Body of pancreas (tissue), 4 donors: ENCODE measurements at regions not wholly inside any gene's neighbourhood (a gene's known extent, or its start where the extent isn't known, plus 50 kb on each side); places are given as distances from the start of the nearest gene placed in this dataset.

Experiments
- ATAC-seq: fragments of 150-250 bp; one replicate; pipeline ENCODE4 v1.9.1; 2016
- DNase-seq, 4 donors: peaks; one replicate each; pipeline ENCODE4 v3.0.0-alpha.2; 2019
- H3K27ac ChIP-seq, 4 donors: fragments of 200-600 bp; sonication (generic); 1 replicate in 3 of 4; 2 replicates in 1 of 4; pipeline versions ENCODE4 v1.5.1 to v1.6.1; 2016 to 2019; ENCODE audit warnings: mild to moderate bottlenecking in 1 of 4, mixed read lengths in 1 of 4, moderate library complexity in 1 of 4
- H3K27me3 ChIP-seq, 2 donors: fragments of 200-600 bp; sonication (generic); one replicate each; pipeline ENCODE4 v1.6.0; 2016; ENCODE audit warnings: mild to moderate bottlenecking in 1 of 2
- H3K36me3 ChIP-seq, 2 donors: fragments of 200-600 bp; sonication (generic); replicated peaks in 1 of 2; 2 replicates each; pipeline ENCODE4 v1.5.1; 2016; ENCODE audit warnings: low read depth in 2 of 2; ENCODE audit not compliant: insufficient read depth in 1 of 2
- H3K4me1 ChIP-seq: fragments of 200-600 bp; sonication (generic); one replicate; pipeline ENCODE4 v1.6.0; 2016
- H3K4me3 ChIP-seq, 2 donors: fragments of 200-600 bp; sonication (generic); 1 replicate in 1 of 2; 2 replicates in 1 of 2; pipeline ENCODE4 v1.5.1; 2016 to 2019
- H3K9me3 ChIP-seq, 3 donors: fragments of 200-600 bp; sonication (generic); 1 replicate in 2 of 3; 2 replicates in 1 of 3; pipeline ENCODE4 v1.5.1; 2016
- POLR2A ChIP-seq, 3 donors: fragments of 450-650 bp; IDR thresholded peaks; one replicate each; pipeline ENCODE4 v1.6.1; 2016; ENCODE audit warnings: antibody characterized with exemption in 3 of 3, mild to moderate bottlenecking in 2 of 3
- WGBS, 2 donors: methylation state at CpG; one replicate each; pipeline ENCODE4 v1.1.5; 2017; 5-methylcytosine and 5-hydroxymethylcytosine counted together
- intact Hi-C: fragments of 100-400 bp; cut with DNase I; formaldehyde crosslinking; loops from one replicate; pipeline ENCODE4 v1.15.1; 2023
- TF ChIP-seq, protein P1 (sequence below), 7 experiments: fragments of 450-650 bp in 4 of 7; fragments of 200-600 bp in 3 of 7; sonication (generic) in 3 of 7; IDR thresholded peaks; one replicate each; pipeline ENCODE4 v1.5.1; 2016 to 2019; ENCODE audit warnings: antibody characterized with exemption in 7 of 7

DNA sequence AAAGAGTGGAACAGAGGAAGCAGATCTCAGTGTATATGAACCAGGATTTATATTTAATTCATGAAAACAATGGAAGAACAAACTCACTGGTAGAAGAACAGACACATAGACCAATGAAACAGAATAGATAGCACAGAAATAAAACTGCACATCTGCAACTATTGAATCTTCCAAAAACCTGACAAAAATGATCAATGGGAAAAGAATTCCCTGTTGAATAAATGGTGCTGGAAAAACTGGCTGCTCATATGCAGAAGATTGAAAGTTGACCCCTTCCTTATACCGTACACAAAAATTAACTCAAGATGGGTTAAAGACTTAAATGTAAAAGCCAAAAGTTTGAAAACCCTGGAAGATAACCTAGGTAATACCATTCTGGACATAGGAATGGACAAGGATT, 391.0 kb downstream of the MAGEB5 start:
- no peaks in the 10 kb centered on the region for H3K36me3 ChIP-seq
- no peaks in the 10 kb centered on the region for H3K27me3 ChIP-seq
- no peak overlapping the region for H3K4me3 ChIP-seq
- no peaks in the 10 kb centered on the region for H3K4me1 ChIP-seq
- TF ChIP-seq POLR2A (IDR thresholded peaks at IDR 0.05): no peak
- TF ChIP-seq, protein P1, sequence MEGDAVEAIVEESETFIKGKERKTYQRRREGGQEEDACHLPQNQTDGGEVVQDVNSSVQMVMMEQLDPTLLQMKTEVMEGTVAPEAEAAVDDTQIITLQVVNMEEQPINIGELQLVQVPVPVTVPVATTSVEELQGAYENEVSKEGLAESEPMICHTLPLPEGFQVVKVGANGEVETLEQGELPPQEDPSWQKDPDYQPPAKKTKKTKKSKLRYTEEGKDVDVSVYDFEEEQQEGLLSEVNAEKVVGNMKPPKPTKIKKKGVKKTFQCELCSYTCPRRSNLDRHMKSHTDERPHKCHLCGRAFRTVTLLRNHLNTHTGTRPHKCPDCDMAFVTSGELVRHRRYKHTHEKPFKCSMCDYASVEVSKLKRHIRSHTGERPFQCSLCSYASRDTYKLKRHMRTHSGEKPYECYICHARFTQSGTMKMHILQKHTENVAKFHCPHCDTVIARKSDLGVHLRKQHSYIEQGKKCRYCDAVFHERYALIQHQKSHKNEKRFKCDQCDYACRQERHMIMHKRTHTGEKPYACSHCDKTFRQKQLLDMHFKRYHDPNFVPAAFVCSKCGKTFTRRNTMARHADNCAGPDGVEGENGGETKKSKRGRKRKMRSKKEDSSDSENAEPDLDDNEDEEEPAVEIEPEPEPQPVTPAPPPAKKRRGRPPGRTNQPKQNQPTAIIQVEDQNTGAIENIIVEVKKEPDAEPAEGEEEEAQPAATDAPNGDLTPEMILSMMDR (IDR thresholded peaks at IDR 0.05): no peak
- WGBS, 2 donors: 75 to 83% methylated on average over 1 of the region's 1 CpG
- H3K27ac ChIP-seq: no peak overlapping the region
- ATAC-seq: no peak
- DNase-seq: no peak
- intact Hi-C loops: no loop called here
- H3K9me3 ChIP-seq: no peaks in the 10 kb centered on the region

DNA sequence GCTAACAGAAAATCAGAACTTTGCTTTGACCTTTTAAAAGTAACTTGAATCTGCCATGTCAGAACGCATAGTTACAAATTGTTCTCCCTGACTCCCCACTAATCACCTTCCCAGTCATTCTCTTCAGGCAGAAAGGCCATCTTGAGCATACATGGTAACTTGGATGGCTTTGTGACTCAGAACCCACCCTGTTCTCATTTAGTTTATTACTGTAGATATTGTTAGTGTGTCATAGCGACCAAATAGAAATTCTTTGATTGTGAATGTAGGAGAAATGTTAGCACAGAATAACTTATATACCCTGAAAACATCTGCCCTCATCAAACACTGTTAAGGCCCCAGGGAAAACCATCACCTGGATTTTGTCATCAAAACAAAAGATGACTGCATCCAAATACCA, 382.0 kb downstream of the MAGEB5 start:
- Histone ChIP-seq H3K9me3 (no peaks in the 10 kb centered on the region), H3K27ac (no peak overlapping the region), H3K36me3 (no peaks in the 10 kb centered on the region), H3K4me3 (no peak overlapping the region), H3K27me3 (no peaks in the 10 kb centered on the region), H3K4me1 (no peaks in the 10 kb centered on the region)
- no peak for ATAC-seq
- no peak for TF ChIP-seq POLR2A (IDR thresholded peaks at IDR 0.05)
- TF ChIP-seq, protein P1 (IDR thresholded peaks at IDR 0.05): no peak
- no peak for DNase-seq
- intact Hi-C loops: no loop called here
- 68 to 76% methylated on average over 2 of the region's 2 CpGs for WGBS, 2 donors

DNA sequence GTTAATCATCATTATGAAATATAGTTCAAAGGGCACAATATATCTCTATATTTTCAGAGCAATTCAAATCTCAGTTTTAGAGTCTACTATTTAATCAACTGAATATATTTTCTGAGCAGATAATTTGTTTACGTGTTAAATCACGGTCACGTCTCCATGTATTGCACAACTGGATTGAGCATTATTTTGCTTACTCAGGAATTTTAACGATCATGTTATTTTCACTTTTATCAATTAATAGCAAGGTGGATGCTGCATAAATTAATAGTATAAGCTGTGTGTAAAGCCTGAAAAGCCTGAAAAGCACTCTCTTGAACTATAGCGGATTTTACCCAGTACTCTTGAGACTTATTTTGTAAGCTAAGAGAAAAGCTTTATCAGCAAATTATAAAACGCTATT, 374.9 kb downstream of the MAGEB5 start:
- Histone ChIP-seq H3K4me3 (no peak overlapping the region), H3K27ac (no peak overlapping the region), H3K36me3 (no peaks in the 10 kb centered on the region), H3K9me3 (no peaks in the 10 kb centered on the region), H3K27me3 (no peaks in the 10 kb centered on the region), H3K4me1 (no peaks in the 10 kb centered on the region)
- WGBS, 2 donors: 69 to 73% methylated on average over 6 of the region's 6 CpGs
- TF ChIP-seq, protein P1 (IDR thresholded peaks at IDR 0.05): no peak
- no peak for TF ChIP-seq POLR2A (IDR thresholded peaks at IDR 0.05)
- DNase-seq (no peak), ATAC-seq (no peak)
- intact Hi-C loops: no loop called here

DNA sequence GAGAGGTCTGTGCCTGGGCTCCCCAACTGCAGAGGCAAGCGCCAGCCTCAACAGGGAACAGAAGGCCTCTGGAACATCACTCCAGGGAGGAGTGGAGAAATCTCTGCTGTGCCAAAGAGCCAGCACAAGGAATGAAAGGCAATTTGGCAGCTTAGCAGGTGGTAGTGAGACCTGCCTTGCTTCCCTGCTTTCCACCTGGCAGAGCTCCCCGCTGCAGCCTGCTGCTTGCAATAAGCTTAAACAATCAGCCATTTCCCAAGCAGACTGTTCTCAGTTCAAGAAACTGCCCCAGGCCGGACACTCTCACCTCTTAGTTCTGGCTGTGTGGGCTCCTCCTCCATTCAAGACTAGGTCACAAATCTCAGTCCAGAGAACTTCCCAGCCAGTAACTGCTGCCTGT, 370.6 kb downstream of the MAGEB5 start:
- intact Hi-C loops: no loop called here
- no peak for TF ChIP-seq POLR2A (IDR thresholded peaks at IDR 0.05)
- TF ChIP-seq, protein P1 (IDR thresholded peaks at IDR 0.05): no peak
- no peaks in the 10 kb centered on the region for H3K9me3 ChIP-seq
- ATAC-seq: no peak
- no peak overlapping the region for H3K4me3 ChIP-seq
- H3K27me3 ChIP-seq: no peaks in the 10 kb centered on the region
- WGBS, 2 donors: 89% methylated on average over 3 of the region's 3 CpGs; no CpG with 5 or more reads in 1 of the 2 donors
- H3K36me3 ChIP-seq: no peaks in the 10 kb centered on the region
- H3K27ac ChIP-seq: no peak overlapping the region
- H3K4me1 ChIP-seq: no peaks in the 10 kb centered on the region
- no peak for DNase-seq

DNA sequence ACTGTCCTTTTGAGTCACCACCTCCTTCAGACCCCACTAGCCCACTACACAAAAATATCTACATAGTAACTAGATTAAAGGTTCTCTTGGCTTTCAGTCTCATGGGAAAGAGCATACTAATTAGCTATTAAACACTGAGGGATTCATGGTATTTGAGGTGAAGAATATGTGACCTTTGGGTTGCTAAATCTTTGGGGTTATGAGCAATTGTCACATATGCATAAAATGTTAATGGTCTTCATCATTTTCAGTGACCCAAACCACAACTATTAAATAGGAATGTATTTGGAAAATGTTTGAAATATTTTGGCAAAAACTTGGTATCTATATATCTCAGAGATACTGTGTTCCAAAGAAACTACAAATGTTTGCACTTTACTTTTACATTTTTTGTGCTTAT, 365.1 kb downstream of the MAGEB5 start:
- intact Hi-C loops: no loop called here
- Histone ChIP-seq H3K9me3 (no peaks in the 10 kb centered on the region), H3K36me3 (no peaks in the 10 kb centered on the region), H3K4me3 (no peak overlapping the region), H3K27me3 (no peaks in the 10 kb centered on the region), H3K27ac (no peak overlapping the region), H3K4me1 (no peaks in the 10 kb centered on the region)
- DNase-seq: no peak
- TF ChIP-seq, protein P1 (IDR thresholded peaks at IDR 0.05): no peak
- no peak for TF ChIP-seq POLR2A (IDR thresholded peaks at IDR 0.05)
- no peak for ATAC-seq
